Caco-2 (cell line): ENCODE measurements at regions not wholly inside any gene's neighbourhood (a gene's known extent, or its start where the extent isn't known, plus 50 kb on each side); places are given as distances from the start of the nearest gene placed in this dataset.

ENCODE experiments used
- BruUV-seq: library from RNA; stranded (reverse); fragments of 400-500 nt; replicated peaks from 2 replicates; lab custom pipeline; 2021; lab: Mats Ljungman, UMichigan
- CTCF ChIA-PET: fragments of 300-600 bp; sonication (Branson Sonifier 250); formaldehyde crosslinking; loops from one replicate; lab custom pipeline; 2022; ENCODE audit warnings: antibody characterized with exemption; lab: Charles Lee
- POLR2A ChIA-PET: fragments of 300-600 bp; sonication (Branson Sonifier 250); formaldehyde crosslinking; loops from one replicate; lab custom pipeline; 2022; ENCODE audit warnings: antibody characterized with exemption; lab: Charles Lee
- DNase-seq, 2 experiments: peaks; one replicate each; pipeline versions ENCODE4 v3.0.0 to v3.0.0-alpha.2; 2020 to 2022
- H3K27me3 ChIP-seq: replicated peaks from 2 replicates; pipeline ENCODE4 v1.6.0; 2011; ENCODE audit warnings: low read length; ENCODE audit not compliant: control insufficient read depth, insufficient read depth
- H3K36me3 ChIP-seq: 2 replicates; pipeline ENCODE4 v1.5.1; 2011; ENCODE audit warnings: low read length; ENCODE audit not compliant: control insufficient read depth, insufficient read depth
- H3K4me1 ChIP-seq: fragments of 250-450 bp; sonication (Bioruptor Pico); 2 replicates; pipeline ENCODE4 v1.5.1; 2020; ENCODE audit warnings: mild to moderate bottlenecking
- H3K4me3 ChIP-seq: 2 replicates; pipeline ENCODE4 v1.5.1; 2011; ENCODE audit warnings: low read depth, mild to moderate bottlenecking, control low read depth, low read length
- H3K9me3 ChIP-seq: fragments of 250-450 bp; sonication (Bioruptor Pico); 2 replicates; pipeline ENCODE4 v1.5.1; 2020; ENCODE audit warnings: mild to moderate bottlenecking, moderate library complexity
- H3K27ac Mint-ChIP-seq: one replicate; pipeline ENCODE4 v1.8.0; 2022; ENCODE audit warnings: mixed read lengths; ENCODE audit not compliant: unreplicated experiment
- H3K27me3 Mint-ChIP-seq: one replicate; pipeline ENCODE4 v1.8.0; 2022; ENCODE audit warnings: mixed read lengths; ENCODE audit not compliant: insufficient read depth, unreplicated experiment
- H3K36me3 Mint-ChIP-seq: one replicate; pipeline ENCODE4 v1.8.0; 2022; ENCODE audit warnings: mild to moderate bottlenecking, mixed read lengths; ENCODE audit not compliant: insufficient read depth, unreplicated experiment
- H3K4me1 Mint-ChIP-seq: one replicate; pipeline ENCODE4 v1.8.0; 2022; ENCODE audit warnings: low read depth, mixed read lengths; ENCODE audit not compliant: unreplicated experiment
- H3K4me3 Mint-ChIP-seq: one replicate; pipeline ENCODE4 v1.8.0; 2022; ENCODE audit warnings: mild to moderate bottlenecking, moderate library complexity, mixed read lengths; ENCODE audit not compliant: unreplicated experiment
- H3K9me3 Mint-ChIP-seq: one replicate; pipeline ENCODE4 v1.8.0; 2022; ENCODE audit warnings: mixed read lengths; ENCODE audit not compliant: unreplicated experiment
- intact Hi-C: fragments of 100-400 bp; cut with micrococcal nuclease; formaldehyde crosslinking; loops from one replicate; pipeline ENCODE4 v1.10.0; 2022; ENCODE audit not compliant: unreplicated experiment
- TF ChIP-seq, protein P1 (sequence below), 2 experiments: fragments of 200-600 bp in 1 of 2; IDR thresholded peaks; 1 replicate in 1 of 2; 2 replicates in 1 of 2; pipeline versions ENCODE4 v1.5.1 to v1.8.0; 2011 to 2022; ENCODE audit warnings: antibody characterized with exemption in 1 of 2, control low read depth in 1 of 2, inconsistent platforms in 1 of 2, low read depth in 1 of 2, low read length in 1 of 2, mild to moderate bottlenecking in 1 of 2, moderate library complexity in 1 of 2; ENCODE audit not compliant: insufficient read depth in 1 of 2, severe bottlenecking in 1 of 2, unreplicated experiment in 1 of 2

- no peaks in the 10 kb centered on the region for H3K9me3 Mint-ChIP-seq
- Histone ChIP-seq H3K27me3 (peaks cover 2% of the 10 kb centered on the region), H3K9me3 (no peaks in the 10 kb centered on the region), H3K4me3 (no peak overlapping the region), H3K4me1 (no peaks in the 10 kb centered on the region), H3K36me3 (no peaks in the 10 kb centered on the region)
- no peak overlapping the region for H3K27ac Mint-ChIP-seq
- no peaks in the 10 kb centered on the region for H3K36me3 Mint-ChIP-seq
- no peak for DNase-seq
- H3K4me3 Mint-ChIP-seq, result no peak overlapping the region
- no peaks in the 10 kb centered on the region for H3K4me1 Mint-ChIP-seq
- no TSS peak for BruUV-seq
- ChIA-PET CTCF (interaction anchor here (1.3 kb wide), 1 partner anchor 16 kb away, joined by 3 read pairs; no protein-coding TSS in a partner anchor), POLR2A (no interaction called here)
- H3K27me3 Mint-ChIP-seq, result peaks cover 14% of the 10 kb centered on the region
- TF ChIP-seq, protein P1, sequence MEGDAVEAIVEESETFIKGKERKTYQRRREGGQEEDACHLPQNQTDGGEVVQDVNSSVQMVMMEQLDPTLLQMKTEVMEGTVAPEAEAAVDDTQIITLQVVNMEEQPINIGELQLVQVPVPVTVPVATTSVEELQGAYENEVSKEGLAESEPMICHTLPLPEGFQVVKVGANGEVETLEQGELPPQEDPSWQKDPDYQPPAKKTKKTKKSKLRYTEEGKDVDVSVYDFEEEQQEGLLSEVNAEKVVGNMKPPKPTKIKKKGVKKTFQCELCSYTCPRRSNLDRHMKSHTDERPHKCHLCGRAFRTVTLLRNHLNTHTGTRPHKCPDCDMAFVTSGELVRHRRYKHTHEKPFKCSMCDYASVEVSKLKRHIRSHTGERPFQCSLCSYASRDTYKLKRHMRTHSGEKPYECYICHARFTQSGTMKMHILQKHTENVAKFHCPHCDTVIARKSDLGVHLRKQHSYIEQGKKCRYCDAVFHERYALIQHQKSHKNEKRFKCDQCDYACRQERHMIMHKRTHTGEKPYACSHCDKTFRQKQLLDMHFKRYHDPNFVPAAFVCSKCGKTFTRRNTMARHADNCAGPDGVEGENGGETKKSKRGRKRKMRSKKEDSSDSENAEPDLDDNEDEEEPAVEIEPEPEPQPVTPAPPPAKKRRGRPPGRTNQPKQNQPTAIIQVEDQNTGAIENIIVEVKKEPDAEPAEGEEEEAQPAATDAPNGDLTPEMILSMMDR (IDR thresholded peaks at IDR 0.05; ENCODE audit: insufficient read depth in 1 of 2, low read depth in 1 of 2, low read length in 1 of 2, severe bottlenecking in 1 of 2, unreplicated experiment in 1 of 2), result no peak
- intact Hi-C loops, result no loop called here
Measured at GRCh38 chr22:22424210-22424800, 84.2 kb downstream of the ZNF280B start.

GRCh38 chr22:22424956-22425355 is 83.6 kb downstream of the ZNF280B start:
- Histone ChIP-seq H3K36me3 (no peaks in the 10 kb centered on the region), H3K9me3 (no peaks in the 10 kb centered on the region), H3K4me3 (no peak overlapping the region), H3K4me1 (no peaks in the 10 kb centered on the region), H3K27me3 (peaks cover 2% of the 10 kb centered on the region)
- CTCF ChIA-PET, result interaction anchor here (0.6 to 1.3 kb wide), 2 partner anchors 16 to 857 kb away, joined by 3 read pairs; no protein-coding TSS in a partner anchor
- POLR2A ChIA-PET, result no interaction called here
- H3K36me3 Mint-ChIP-seq, result no peaks in the 10 kb centered on the region
- TF ChIP-seq, protein P1 (IDR thresholded peaks at IDR 0.05; ENCODE audit: insufficient read depth in 1 of 2, low read depth in 1 of 2, low read length in 1 of 2, severe bottlenecking in 1 of 2, unreplicated experiment in 1 of 2), result no peak
- intact Hi-C loops, result no loop called here
- H3K4me1 Mint-ChIP-seq, result no peaks in the 10 kb centered on the region
- no peak for DNase-seq
- H3K4me3 Mint-ChIP-seq, result no peak overlapping the region
- peaks cover 15% of the 10 kb centered on the region for H3K27me3 Mint-ChIP-seq
- H3K9me3 Mint-ChIP-seq, result no peaks in the 10 kb centered on the region
- no TSS peak for BruUV-seq
- no peak overlapping the region for H3K27ac Mint-ChIP-seq

- CTCF ChIA-PET, result interaction anchor here (0.6 to 1.3 kb wide), 2 partner anchors 17 to 857 kb away, joined by 3 read pairs; no protein-coding TSS in a partner anchor
- DNase-seq, result no peak
- H3K27ac Mint-ChIP-seq, result no peak overlapping the region
- H3K36me3 Mint-ChIP-seq, result no peaks in the 10 kb centered on the region
- Histone ChIP-seq H3K9me3 (no peaks in the 10 kb centered on the region), H3K36me3 (no peaks in the 10 kb centered on the region), H3K4me1 (no peaks in the 10 kb centered on the region), H3K4me3 (no peak overlapping the region), H3K27me3 (peaks cover under 1% of the 10 kb centered on the region)
- H3K4me1 Mint-ChIP-seq, result no peaks in the 10 kb centered on the region
- H3K9me3 Mint-ChIP-seq, result no peaks in the 10 kb centered on the region
- H3K27me3 Mint-ChIP-seq, result peaks cover 12% of the 10 kb centered on the region
- POLR2A ChIA-PET, result no interaction called here
- intact Hi-C loops, result no loop called here
- no TSS peak for BruUV-seq
- TF ChIP-seq, protein P1 (IDR thresholded peaks at IDR 0.05; ENCODE audit: insufficient read depth in 1 of 2, low read depth in 1 of 2, low read length in 1 of 2, severe bottlenecking in 1 of 2, unreplicated experiment in 1 of 2), result no peak
- no peak overlapping the region for H3K4me3 Mint-ChIP-seq
Measured at GRCh38 chr22:22425356-22425755, 83.2 kb downstream of the ZNF280B start.
